Hypothalamus (tissue), 51 donors: ENCODE measurements at regions not wholly inside any gene's neighbourhood (a gene's known extent, or its start where the extent isn't known, plus 50 kb on each side); places are given as distances from the start of the nearest gene placed in this dataset.

Source experiments
- DNase-seq, 51 donors: peaks; one replicate each; lab custom pipeline; 2025; lab: John Stamatoyannopoulos, UW

GRCh38 chr13:64314331-64314730, 2898.7 kb upstream of the PCDH20 start:
- DNase-seq: no peak

DNA sequence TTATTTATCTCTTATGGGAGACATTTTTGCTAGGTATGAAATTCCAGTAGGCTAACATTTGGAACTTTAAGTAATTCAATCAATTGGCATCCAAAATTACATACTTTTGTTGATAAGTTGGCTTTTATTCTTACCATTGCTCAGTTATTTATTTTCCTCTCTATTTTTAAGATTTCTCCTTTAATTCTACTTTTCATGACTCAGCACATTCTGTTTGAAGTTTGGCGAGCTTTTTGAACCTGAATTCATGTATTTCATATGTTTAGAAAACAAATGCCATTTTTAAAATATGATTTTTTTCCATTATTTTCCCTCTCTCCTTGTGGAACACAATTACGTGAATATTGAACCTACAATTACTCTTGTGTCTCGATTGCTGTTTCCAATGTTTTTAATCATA, 2896.3 kb upstream of the PCDH20 start:
- DNase-seq: no peak

GRCh38 chr13:64311112-64311511, 2895.5 kb upstream of the PCDH20 start:
- DNase-seq: no peak

DNA sequence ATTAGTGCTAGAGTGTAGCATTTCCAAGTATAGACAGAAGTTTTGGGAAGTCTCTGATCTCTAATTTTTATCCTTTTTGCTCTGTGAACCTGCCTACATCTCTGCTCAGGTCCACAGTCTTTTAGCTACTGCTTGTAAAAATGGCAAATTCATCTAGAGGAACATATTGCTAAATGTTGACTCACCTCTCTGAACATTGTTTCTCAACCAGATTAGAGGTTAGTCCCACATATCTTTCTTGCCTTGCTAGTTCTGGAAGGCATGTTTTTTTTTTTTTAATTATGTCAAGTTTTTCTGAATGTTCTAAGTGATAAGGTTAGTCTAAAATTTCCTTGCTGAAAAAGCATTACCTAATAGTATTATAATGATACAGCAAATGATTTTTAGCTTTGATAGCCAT, 2889.6 kb upstream of the PCDH20 start:
- DNase-seq: no peak

- DNase-seq: no peak
Observed at GRCh38 chr13:64300239-64300638, 2884.6 kb upstream of the PCDH20 start.

DNA sequence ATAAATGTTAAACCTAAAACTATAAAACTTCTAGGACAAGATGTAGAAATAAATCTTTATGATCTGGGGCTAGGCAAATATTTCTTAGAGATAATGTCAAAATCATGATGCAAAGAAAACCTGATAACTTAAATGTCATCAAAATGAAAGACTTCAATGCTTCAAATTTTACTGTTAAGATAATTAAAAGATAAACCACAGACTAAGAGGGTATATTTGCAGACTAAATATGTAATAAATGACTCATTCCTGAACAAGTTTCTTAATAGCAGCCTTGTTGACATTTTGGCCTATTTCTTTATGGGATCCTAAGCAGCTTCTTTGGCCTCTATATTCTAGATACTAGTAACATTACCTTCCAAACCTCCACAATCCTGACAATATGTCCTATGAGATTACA, 2878.3 kb upstream of the PCDH20 start:
- no peak for DNase-seq

GRCh38 chr13:64289702-64290101, 2874.1 kb upstream of the PCDH20 start:
- no peak for DNase-seq

GRCh38 chr13:64283926-64284325, 2868.3 kb upstream of the PCDH20 start:
- DNase-seq: no peak

GRCh38 chr13:64278493-64278892, 2862.8 kb upstream of the PCDH20 start:
- DNase-seq: no peak

GRCh38 chr13:64277097-64277496, 2861.4 kb upstream of the PCDH20 start:
- no peak for DNase-seq

GRCh38 chr13:64276232-64276631, 2860.6 kb upstream of the PCDH20 start:
- no peak for DNase-seq

DNA sequence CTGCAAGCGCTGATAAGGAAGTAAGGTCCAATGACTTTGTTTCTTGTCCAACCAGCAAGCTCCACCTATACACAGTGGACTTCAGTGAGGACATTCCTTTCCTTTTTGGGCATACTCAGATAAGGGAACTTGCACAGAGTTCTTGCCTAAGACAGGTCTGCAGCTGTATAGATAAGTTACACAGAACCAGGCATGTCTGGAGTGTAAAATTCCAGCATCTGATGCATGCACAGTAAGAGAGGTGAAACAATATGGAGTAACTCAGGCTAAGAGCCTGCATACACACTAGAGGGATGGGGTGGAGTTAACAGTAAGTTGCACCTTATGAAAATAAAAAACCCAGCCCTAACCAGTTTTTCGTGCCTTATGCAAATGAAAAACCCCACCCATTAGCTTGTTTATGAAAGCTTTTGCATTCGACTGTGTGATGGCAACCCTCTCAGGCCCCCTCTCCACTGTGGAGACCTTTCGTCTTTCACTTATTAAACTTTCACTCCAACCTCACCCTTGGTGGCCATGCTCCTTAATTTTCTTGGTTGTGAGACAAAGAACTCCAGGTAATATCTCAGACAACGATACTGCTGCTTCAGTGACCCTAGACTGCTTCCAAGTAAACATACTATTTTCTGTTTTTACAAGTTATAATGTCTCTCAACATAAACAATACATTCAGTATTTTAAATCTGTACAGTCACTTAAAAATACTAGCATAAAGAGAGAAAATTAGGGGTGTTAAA, 2859.0 kb upstream of the PCDH20 start:
- DNase-seq: no peak

DNA sequence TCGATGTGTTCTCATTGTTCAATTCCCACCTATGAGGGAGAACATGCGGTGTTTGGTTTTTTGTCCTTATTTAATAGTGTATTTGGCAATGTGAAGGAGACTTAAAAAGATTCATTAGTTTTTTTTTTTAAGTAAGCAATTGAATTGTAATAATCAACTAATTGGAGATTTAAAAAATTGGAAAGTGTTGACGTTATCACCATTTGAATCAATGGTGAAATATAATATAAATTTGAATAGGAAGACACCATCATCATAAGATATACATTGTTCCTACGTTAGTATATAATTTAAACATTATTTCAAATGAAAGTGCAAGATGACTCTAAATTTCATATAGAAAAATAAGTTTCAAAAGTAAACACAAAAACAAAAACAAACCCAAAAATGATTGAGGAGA, 2858.1 kb upstream of the PCDH20 start:
- DNase-seq: no peak

- DNase-seq: no peak
Observed at GRCh38 chr13:64272681-64273080, 2857.0 kb upstream of the PCDH20 start.

DNA sequence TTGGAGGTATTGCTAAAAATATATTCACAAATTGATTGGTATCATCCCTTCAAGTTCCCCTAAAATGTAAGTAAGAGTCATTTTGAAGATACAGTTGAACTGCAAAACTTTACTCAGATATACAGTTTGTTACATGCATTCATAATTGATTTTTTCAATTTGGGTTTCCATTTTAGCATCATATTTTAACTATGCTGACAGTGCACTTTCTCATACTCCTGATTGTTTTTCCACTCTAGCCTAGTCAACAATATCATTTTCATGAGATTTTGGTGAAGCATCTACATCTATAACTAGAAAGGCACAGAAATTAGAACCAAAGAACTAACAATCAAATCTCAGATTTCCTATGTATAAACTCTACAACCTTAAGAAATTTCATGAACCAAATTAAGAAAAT, 2850.4 kb upstream of the PCDH20 start:
- no peak for DNase-seq

DNA sequence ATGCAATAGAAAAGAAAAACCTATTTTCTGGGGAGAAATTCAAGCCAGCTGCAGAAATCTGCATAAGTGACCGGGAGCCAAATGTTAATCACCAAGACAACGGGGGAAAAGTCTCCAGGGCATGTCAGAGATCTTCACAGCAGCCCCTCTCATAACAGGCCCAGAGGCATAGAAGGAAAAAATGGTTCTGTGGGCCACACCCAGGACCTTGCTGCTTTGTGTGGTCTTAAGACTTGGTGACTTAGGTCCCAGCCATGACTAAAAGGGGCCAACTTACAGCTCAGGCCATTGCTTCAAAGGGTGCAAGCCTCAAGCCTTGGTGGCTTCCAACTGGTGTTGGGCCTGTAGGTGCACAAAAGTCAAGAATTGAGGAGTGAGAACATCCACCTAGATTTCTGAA, 2847.6 kb upstream of the PCDH20 start:
- no peak for DNase-seq

- no peak for DNase-seq
Observed at GRCh38 chr13:64256751-64257150, 2841.1 kb upstream of the PCDH20 start.

- no peak for DNase-seq
Observed at GRCh38 chr13:64255988-64256387, 2840.3 kb upstream of the PCDH20 start.

DNA sequence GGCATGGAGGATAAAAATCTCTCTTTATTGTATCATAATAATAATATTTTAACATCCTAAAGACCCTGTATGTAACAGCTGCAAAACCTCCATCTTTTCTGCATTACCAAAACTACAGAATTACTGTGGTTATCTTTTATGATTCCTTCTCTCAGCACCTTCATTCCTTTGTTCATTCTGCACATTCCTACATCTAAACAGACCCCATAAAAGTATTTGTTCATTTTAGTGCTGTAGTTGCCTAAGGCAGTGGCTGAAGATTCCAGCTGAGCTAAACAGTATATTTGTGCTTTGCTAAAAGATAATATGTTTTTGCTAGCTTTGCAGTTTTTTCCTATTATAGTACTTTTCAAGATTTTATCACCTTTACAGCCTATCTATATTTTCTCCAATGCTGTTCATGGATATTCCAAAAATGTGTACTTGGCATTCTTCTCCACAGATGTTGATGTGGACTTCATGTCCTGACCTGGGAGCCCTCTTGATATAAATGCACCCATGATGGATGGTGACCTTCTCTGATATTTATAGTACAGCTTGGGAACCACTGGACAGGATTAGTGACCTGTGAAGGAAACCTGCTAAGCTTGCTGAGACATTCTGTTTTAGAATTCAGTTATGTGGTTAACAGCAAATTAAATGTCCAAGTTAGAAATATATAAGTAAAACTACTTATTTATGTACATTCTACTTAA, 2832.9 kb upstream of the PCDH20 start:
- no peak for DNase-seq

DNA sequence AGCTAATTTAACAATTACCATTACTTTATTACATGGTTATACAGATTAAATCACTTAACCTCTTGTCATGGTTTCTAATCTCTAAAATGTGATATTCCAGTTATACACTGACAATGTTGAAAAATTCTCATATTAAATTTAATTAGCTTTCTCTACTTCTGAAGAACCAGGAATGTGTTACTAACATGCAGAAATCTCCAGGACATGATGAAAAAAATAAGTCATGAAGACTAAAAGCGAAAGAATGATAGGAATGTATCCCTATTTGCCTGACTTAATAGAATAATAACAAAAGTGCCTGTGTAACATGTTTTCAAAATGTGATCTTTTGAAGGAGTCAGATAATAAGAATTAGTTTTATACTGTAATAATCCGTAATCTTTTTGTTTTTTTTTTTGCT, 2823.7 kb upstream of the PCDH20 start:
- no peak for DNase-seq

DNA sequence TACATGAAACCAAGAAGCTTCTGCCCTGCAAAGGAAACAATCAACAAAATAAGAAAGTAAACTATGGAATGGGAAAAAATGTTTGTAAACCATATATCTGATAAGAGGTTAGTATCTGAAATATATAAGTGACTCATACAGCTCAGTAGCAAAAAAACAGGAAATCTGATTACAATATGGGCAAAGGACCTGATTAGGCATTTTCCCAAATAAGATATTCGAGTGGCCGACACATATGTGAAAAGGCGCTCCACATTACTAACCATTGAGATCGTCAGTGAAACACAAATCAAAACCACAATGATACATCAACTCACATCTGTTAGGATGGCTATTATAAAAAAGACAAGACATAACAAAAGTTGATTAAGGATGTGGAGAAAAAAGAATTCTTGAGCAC, 2818.6 kb upstream of the PCDH20 start:
- DNase-seq: no peak

- no peak for DNase-seq
Observed at GRCh38 chr13:64223016-64223415, 2807.4 kb upstream of the PCDH20 start.
